Upper lobe of right lung (tissue), 1 donor: ENCODE measurements at regions not wholly inside any gene's neighbourhood (a gene's known extent, or its start where the extent isn't known, plus 50 kb on each side); places are given as distances from the start of the nearest gene placed in this dataset.

Source experiments
- ATAC-seq: fragments of 200-7000 bp; cut with Tn5 transposase; one replicate; pipeline ENCODE4 v1.9.1; 2020; ENCODE audit warnings: mild to moderate bottlenecking, moderate library complexity
- DNase-seq: peaks from one replicate; pipeline ENCODE4 v3.0.0-alpha.2; 2020
- H3K27ac ChIP-seq: fragments of 200-600 bp; one replicate; pipeline ENCODE4 v1.8.0; 2022
- H3K27me3 ChIP-seq: fragments of 200-600 bp; one replicate; pipeline ENCODE4 v1.8.0; 2022; ENCODE audit warnings: mild to moderate bottlenecking
- H3K36me3 ChIP-seq: fragments of 200-600 bp; one replicate; pipeline ENCODE4 v1.8.0; 2022
- H3K4me1 ChIP-seq: fragments of 200-600 bp; one replicate; pipeline ENCODE4 v1.8.0; 2022
- H3K4me3 ChIP-seq: fragments of 200-600 bp; one replicate; pipeline ENCODE4 v1.8.0; 2022; ENCODE audit warnings: mild to moderate bottlenecking
- H3K9me3 ChIP-seq: fragments of 200-600 bp; one replicate; pipeline ENCODE4 v1.8.0; 2022
- CTCF ChIP-seq: fragments of 200-600 bp; IDR thresholded peaks from one replicate; pipeline ENCODE4 v1.8.0; 2022; ENCODE audit warnings: antibody characterized with exemption
- intact Hi-C: fragments of 100-400 bp; cut with DNase I; formaldehyde crosslinking; loops from one replicate; pipeline ENCODE4 v1.11.0; 2022
- donor health status: DM: no; HTN: yes; CAD: no; lungs with severe emphysema.

- Histone ChIP-seq H3K36me3 (no peaks in the 10 kb centered on the region), H3K9me3 (no peaks in the 10 kb centered on the region), H3K27me3 (no peaks in the 10 kb centered on the region), H3K4me1 (no peaks in the 10 kb centered on the region), H3K27ac (no peak overlapping the region), H3K4me3 (no peak overlapping the region)
- ATAC-seq (peak; percentile 20), DNase-seq (no peak)
- TF ChIP-seq CTCF, result no peak
- intact Hi-C loops, result no loop called here
These were observed 403.4 kb downstream of the GJA1 start for GRCh38 chr6:121838842-121839241.

- intact Hi-C loops, result no loop called here
- Histone ChIP-seq H3K4me3 (no peak overlapping the region), H3K4me1 (no peaks in the 10 kb centered on the region), H3K27me3 (no peaks in the 10 kb centered on the region), H3K27ac (no peak overlapping the region), H3K9me3 (no peaks in the 10 kb centered on the region), H3K36me3 (no peaks in the 10 kb centered on the region)
- TF ChIP-seq CTCF, result no peak
- no peak for DNase-seq
- ATAC-seq, result no peak
These were observed 404.4 kb downstream of the GJA1 start for GRCh38 chr6:121839896-121840295.

DNA sequence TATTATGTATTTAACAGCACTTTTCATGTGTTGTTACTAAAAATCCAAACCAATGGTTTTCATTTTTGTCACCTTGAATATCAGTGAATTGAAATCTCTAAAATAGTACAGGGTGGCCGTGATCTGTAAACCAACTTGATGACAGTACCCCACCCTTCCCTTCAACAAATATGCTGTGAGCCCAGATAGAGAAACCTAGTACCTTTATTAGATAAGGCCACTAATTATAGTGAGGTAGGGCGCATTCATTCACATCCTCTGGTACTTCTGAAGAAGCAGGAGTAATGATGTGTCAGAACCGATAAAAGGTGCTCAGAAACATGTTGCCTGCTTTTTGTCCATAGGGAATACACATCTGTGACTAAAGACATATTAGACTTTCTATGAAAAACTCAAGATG is 409.5 kb downstream of the GJA1 start:
- TF ChIP-seq CTCF, result no peak
- Histone ChIP-seq H3K27ac (no peak overlapping the region), H3K4me3 (no peak overlapping the region), H3K27me3 (no peaks in the 10 kb centered on the region), H3K36me3 (no peaks in the 10 kb centered on the region), H3K9me3 (no peaks in the 10 kb centered on the region), H3K4me1 (no peaks in the 10 kb centered on the region)
- ATAC-seq, result no peak
- intact Hi-C loops, result no loop called here
- no peak for DNase-seq

DNA sequence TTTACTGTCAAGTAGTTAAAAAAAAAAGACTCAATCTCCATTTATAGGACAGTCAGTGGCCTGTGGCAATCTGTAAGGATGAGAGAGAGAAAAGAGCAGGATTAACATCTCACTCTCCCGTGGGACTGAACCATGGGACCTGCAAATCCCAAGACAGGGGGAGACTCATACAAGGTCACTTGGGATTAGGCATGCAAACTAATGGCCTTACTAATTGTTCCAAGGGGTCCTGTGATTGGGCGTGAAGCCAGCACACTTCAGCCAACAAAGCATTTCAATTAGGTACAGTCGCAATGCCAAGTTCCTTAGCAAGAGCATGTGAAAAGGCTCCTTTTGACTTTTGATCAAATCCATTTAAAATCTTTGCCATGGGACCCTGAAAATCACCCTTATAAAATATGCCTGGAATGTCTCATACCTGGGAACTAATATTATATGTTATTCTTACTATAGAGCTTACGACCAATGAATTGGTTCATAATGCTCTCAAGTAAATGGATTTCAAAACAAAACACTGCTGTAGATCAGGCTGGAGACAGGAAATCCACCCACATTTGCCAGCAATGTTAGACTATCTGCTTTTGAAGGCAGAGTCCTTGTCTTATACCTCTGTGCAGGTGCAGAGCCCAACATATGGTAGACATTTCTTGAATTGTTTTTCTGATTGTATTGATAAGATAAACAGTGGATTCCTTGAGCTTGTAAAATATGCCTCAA is 412.5 kb downstream of the GJA1 start:
- DNase-seq (no peak), ATAC-seq (no peak)
- Histone ChIP-seq H3K27ac (no peak overlapping the region), H3K4me3 (no peak overlapping the region), H3K9me3 (no peaks in the 10 kb centered on the region), H3K4me1 (no peaks in the 10 kb centered on the region), H3K27me3 (no peaks in the 10 kb centered on the region), H3K36me3 (no peaks in the 10 kb centered on the region)
- intact Hi-C loops, result no loop called here
- TF ChIP-seq CTCF, result no peak

DNA sequence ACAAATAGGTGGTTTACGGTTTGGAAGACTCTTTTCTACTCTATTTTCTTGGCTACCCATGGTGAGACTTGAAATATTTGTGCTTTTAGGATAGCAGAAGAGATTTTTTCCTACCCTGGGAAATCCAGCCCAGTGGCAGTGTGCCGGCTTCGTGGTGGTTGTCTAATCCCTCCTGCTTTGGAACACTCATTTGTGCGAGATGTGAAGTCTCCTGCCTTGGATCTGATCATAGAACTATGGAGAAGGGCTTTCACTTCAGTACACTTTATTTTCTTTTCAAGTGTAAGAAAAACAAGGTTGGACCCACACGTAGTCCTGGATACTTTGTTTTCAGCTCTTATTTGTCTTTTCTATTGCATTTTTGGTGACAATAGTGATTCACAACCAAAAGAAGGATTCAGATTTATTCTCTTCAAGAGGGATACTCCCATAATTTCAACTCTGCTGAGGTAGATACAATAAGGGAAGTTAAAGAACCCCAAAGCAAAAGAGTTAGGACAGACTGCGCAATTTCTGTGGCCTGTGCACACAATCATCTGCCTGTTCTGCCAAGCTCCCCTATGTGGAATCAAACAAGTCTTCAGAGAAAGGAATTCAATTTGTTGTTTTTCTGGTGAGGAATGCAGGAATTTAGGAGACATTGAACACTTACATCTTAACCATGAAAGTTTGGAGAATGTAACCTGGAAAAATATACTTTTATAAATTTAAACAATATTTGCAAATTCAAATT is 413.2 kb downstream of the GJA1 start:
- intact Hi-C loops, result no loop called here

More for the DNA sequence above, 413.2 kb downstream of the GJA1 start:
- no peaks in the 10 kb centered on the region for H3K36me3 ChIP-seq
- H3K27ac ChIP-seq, result no peak overlapping the region
- no peak for DNase-seq
- no peaks in the 10 kb centered on the region for H3K4me1 ChIP-seq
- H3K27me3 ChIP-seq, result no peaks in the 10 kb centered on the region
- no peaks in the 10 kb centered on the region for H3K9me3 ChIP-seq
- TF ChIP-seq CTCF, result no peak
- no peak overlapping the region for H3K4me3 ChIP-seq
- no peak for ATAC-seq
